ENCODE measurements at regions not wholly inside any gene's neighbourhood (a gene's known extent, or its start where the extent isn't known, plus 50 kb on each side); places are given as distances from the start of the nearest gene placed in this dataset.
A peak's percentile ranks its signal among the peaks of the same experiment; 100 is the strongest.

DNA sequence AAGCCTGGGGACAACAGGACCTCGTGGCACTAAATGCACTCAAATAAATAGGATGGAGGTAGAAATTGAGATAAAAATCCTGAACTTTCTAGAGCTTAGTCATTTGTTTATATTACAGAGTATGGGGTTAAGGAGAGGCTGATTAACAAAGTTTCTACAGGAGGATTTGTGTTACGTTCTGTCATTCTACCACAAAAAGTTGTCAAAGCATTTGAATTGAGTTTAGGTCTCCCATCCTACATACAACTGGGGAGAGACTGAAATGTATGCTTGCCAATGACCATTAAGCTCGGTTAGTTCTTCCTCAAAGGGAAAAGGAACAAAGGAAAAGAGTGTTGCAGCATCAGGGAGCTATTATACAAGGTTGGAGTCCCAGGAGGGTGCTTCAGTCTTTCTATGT lies 597.9 kb downstream of the COL12A1 start:
- ATAC-seq, result no peak
- TF ChIP-seq SNAI2 (CRISPR knock-in tag; IDR thresholded peaks at IDR 0.05) (no peak), CSDC2 (CRISPR knock-in tag; IDR thresholded peaks at IDR 0.05) (no peak)

DNA sequence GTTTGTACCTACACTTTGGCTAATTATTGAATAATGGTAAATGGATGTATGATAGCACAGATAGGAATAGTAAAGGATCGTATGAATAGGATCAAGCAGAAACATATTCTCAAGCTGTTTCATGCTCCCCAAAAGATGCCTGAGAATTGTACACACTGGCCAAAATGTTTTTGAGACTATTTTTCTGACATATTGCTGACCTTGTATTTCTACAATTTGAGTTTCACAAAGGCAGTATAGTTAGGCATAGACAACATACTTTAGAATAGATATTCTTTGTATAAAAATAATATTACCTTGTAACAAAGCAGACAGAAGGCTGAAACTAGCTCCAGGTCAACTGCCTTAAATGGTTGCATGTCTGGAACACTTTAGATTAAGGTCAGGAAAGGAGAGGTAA lies 598.4 kb downstream of the COL12A1 start:
- ATAC-seq, result no peak
- no peak for TF ChIP-seq GLIS3 (CRISPR knock-in tag; IDR thresholded peaks at IDR 0.05)
- TF ChIP-seq, protein P1, sequence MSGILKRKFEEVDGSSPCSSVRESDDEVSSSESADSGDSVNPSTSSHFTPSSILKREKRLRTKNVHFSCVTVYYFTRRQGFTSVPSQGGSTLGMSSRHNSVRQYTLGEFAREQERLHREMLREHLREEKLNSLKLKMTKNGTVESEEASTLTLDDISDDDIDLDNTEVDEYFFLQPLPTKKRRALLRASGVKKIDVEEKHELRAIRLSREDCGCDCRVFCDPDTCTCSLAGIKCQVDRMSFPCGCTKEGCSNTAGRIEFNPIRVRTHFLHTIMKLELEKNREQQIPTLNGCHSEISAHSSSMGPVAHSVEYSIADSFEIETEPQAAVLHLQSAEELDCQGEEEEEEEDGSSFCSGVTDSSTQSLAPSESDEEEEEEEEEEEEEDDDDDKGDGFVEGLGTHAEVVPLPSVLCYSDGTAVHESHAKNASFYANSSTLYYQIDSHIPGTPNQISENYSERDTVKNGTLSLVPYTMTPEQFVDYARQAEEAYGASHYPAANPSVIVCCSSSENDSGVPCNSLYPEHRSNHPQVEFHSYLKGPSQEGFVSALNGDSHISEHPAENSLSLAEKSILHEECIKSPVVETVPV (CRISPR knock-in tag; IDR thresholded peaks at IDR 0.05), result no peak
- no peak for TF ChIP-seq RARB (CRISPR knock-in tag; IDR thresholded peaks at IDR 0.05)
- TF ChIP-seq PPARA (CRISPR knock-in tag; IDR thresholded peaks at IDR 0.05; ENCODE audit: borderline replicate concordance), result no peak
- no peak for TF ChIP-seq ZFP30 (CRISPR knock-in tag; IDR thresholded peaks at IDR 0.05)
- TF ChIP-seq ZFP3 (CRISPR knock-in tag; IDR thresholded peaks at IDR 0.05), result no peak
- TF ChIP-seq TOX (CRISPR knock-in tag; IDR thresholded peaks at IDR 0.05; ENCODE audit: borderline replicate concordance), result no peak
- TF ChIP-seq, protein P2, sequence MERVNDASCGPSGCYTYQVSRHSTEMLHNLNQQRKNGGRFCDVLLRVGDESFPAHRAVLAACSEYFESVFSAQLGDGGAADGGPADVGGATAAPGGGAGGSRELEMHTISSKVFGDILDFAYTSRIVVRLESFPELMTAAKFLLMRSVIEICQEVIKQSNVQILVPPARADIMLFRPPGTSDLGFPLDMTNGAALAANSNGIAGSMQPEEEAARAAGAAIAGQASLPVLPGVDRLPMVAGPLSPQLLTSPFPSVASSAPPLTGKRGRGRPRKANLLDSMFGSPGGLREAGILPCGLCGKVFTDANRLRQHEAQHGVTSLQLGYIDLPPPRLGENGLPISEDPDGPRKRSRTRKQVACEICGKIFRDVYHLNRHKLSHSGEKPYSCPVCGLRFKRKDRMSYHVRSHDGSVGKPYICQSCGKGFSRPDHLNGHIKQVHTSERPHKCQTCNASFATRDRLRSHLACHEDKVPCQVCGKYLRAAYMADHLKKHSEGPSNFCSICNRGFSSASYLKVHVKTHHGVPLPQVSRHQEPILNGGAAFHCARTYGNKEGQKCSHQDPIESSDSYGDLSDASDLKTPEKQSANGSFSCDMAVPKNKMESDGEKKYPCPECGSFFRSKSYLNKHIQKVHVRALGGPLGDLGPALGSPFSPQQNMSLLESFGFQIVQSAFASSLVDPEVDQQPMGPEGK (CRISPR knock-in tag; IDR thresholded peaks at IDR 0.05; ENCODE audit: borderline replicate concordance), result no peak
- TF ChIP-seq CSDC2 (CRISPR knock-in tag; IDR thresholded peaks at IDR 0.05), result no peak
- TF ChIP-seq BACH2 (CRISPR knock-in tag; IDR thresholded peaks at IDR 0.05; ENCODE audit: borderline replicate concordance), result no peak
- TF ChIP-seq TCF4 (CRISPR knock-in tag; IDR thresholded peaks at IDR 0.05; ENCODE audit: borderline replicate concordance), result no peak
- TF ChIP-seq ZNF70 (CRISPR knock-in tag; IDR thresholded peaks at IDR 0.05), result no peak
- TF ChIP-seq, protein P3, sequence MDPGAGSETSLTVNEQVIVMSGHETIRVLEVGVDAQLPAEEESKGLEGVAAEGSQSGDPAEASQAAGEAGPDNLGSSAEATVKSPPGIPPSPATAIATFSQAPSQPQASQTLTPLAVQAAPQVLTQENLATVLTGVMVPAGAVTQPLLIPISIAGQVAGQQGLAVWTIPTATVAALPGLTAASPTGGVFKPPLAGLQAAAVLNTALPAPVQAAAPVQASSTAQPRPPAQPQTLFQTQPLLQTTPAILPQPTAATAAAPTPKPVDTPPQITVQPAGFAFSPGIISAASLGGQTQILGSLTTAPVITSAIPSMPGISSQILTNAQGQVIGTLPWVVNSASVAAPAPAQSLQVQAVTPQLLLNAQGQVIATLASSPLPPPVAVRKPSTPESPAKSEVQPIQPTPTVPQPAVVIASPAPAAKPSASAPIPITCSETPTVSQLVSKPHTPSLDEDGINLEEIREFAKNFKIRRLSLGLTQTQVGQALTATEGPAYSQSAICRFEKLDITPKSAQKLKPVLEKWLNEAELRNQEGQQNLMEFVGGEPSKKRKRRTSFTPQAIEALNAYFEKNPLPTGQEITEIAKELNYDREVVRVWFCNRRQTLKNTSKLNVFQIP (CRISPR knock-in tag; IDR thresholded peaks at IDR 0.05; ENCODE audit: borderline replicate concordance, low read depth), result no peak
- TF ChIP-seq, protein P4, sequence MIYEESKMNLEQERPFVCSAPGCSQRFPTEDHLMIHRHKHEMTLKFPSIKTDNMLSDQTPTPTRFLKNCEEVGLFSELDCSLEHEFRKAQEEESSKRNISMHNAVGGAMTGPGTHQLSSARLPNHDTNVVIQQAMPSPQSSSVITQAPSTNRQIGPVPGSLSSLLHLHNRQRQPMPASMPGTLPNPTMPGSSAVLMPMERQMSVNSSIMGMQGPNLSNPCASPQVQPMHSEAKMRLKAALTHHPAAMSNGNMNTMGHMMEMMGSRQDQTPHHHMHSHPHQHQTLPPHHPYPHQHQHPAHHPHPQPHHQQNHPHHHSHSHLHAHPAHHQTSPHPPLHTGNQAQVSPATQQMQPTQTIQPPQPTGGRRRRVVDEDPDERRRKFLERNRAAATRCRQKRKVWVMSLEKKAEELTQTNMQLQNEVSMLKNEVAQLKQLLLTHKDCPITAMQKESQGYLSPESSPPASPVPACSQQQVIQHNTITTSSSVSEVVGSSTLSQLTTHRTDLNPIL (CRISPR knock-in tag; IDR thresholded peaks at IDR 0.05; ENCODE audit: low read depth), result no peak
- no peak for TF ChIP-seq SNAI2 (CRISPR knock-in tag; IDR thresholded peaks at IDR 0.05)
- TF ChIP-seq ISL1 (CRISPR knock-in tag; IDR thresholded peaks at IDR 0.05), result no peak
- TF ChIP-seq OSR1 (CRISPR knock-in tag; IDR thresholded peaks at IDR 0.05), result no peak
- TF ChIP-seq, protein P5, sequence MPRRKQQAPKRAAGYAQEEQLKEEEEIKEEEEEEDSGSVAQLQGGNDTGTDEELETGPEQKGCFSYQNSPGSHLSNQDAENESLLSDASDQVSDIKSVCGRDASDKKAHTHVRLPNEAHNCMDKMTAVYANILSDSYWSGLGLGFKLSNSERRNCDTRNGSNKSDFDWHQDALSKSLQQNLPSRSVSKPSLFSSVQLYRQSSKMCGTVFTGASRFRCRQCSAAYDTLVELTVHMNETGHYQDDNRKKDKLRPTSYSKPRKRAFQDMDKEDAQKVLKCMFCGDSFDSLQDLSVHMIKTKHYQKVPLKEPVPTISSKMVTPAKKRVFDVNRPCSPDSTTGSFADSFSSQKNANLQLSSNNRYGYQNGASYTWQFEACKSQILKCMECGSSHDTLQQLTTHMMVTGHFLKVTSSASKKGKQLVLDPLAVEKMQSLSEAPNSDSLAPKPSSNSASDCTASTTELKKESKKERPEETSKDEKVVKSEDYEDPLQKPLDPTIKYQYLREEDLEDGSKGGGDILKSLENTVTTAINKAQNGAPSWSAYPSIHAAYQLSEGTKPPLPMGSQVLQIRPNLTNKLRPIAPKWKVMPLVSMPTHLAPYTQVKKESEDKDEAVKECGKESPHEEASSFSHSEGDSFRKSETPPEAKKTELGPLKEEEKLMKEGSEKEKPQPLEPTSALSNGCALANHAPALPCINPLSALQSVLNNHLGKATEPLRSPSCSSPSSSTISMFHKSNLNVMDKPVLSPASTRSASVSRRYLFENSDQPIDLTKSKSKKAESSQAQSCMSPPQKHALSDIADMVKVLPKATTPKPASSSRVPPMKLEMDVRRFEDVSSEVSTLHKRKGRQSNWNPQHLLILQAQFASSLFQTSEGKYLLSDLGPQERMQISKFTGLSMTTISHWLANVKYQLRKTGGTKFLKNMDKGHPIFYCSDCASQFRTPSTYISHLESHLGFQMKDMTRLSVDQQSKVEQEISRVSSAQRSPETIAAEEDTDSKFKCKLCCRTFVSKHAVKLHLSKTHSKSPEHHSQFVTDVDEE (CRISPR knock-in tag; IDR thresholded peaks at IDR 0.05), result no peak

DNA sequence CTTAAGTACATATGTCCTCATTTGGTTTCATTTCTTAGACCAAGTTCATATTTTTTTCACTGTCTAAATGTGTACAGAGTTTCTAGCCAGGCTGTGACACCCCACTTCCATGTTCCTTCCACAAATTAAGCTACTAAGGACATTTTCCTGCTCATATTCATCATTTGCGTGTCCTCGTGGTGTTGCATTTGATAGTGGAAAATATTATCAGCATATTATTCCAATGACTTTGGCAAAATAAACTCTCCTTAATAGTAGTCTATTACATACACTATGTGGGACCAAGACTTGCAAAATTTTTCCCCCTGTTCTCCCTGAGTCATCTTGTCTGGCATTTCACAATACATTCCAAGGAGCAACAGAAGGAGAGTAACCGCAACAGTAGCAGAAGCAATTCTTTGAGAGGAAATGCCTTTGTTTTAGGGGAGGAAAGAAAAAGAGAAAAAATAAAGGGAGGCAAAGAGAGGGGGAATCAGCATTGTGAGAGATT lies 599.2 kb downstream of the COL12A1 start:
- ATAC-seq, result peak; percentile 34; the same call in 1 of the 3 replicates
- TF ChIP-seq ZNF565 (CRISPR knock-in tag; conservative IDR thresholded peaks at IDR 0.05; ENCODE audit: low read depth), result no peak

DNA sequence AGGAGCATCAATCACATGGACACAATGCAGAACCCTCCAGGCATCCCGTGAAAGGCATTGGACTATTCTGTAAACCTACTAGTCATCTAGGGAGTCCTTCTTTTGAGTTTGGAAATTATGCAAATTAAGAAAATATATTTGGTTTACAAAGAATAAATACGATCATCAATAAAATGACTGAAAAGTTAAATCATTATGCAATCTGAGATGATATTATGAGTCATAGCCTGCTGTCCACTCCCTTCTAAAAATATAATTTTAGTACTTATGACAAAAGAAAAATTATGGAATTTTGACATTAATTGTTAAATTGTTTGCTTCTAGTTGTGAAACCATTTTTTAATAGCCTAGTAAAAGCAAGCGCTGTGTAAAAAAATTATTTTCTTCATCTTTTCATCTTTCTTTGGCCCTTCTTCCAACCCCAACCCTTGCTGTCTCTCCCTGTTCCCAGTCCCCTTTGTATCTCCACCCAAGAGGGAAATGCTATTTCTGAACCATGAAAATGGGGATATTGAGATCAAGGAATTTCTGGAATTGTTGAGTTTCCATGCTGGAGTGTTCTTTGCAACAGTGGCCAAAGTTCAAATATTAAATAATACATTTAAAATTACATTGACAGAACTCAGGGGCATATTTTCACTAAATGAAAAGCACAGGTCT lies 599.8 kb downstream of the COL12A1 start:
- ATAC-seq, result no peak
- TF ChIP-seq TOX (CRISPR knock-in tag; IDR thresholded peaks at IDR 0.05; ENCODE audit: borderline replicate concordance) (no peak), BACH2 (CRISPR knock-in tag; IDR thresholded peaks at IDR 0.05; ENCODE audit: borderline replicate concordance) (no peak), ISL1 (CRISPR knock-in tag; IDR thresholded peaks at IDR 0.05) (no peak), ZNF70 (CRISPR knock-in tag; IDR thresholded peaks at IDR 0.05) (no peak), PPARA (CRISPR knock-in tag; IDR thresholded peaks at IDR 0.05; ENCODE audit: borderline replicate concordance) (no peak)
- TF ChIP-seq, protein P4 (CRISPR knock-in tag; IDR thresholded peaks at IDR 0.05; ENCODE audit: low read depth), result no peak

All from SK-N-SH treated with all-trans-retinoic acid at 6 μM for 48 hours (cell line).